Common myeloid progenitor, CD34-positive (primary cell): ENCODE measurements at regions not wholly inside any gene's neighbourhood (a gene's known extent, or its start where the extent isn't known, plus 50 kb on each side); places are given as distances from the start of the nearest gene placed in this dataset.

Experiments used
- CTCF ChIA-PET: fragments of 350-600 bp; sonication (Branson Sonifier 250); formaldehyde crosslinking; loops from one replicate; lab custom pipeline; 2021; ENCODE audit warnings: antibody characterized with exemption; lab: Charles Lee
- POLR2A ChIA-PET: fragments of 350-600 bp; sonication (Branson Sonifier 250); formaldehyde crosslinking; loops from one replicate; lab custom pipeline; 2021; ENCODE audit warnings: antibody characterized with exemption; lab: Charles Lee
- DNase-seq, 3 donors: peaks; one replicate each; pipeline versions ENCODE4 v3.0.0 to v3.0.0-alpha.2; 2013
- H3K27ac ChIP-seq, 2 experiments: 1 replicate in 1 of 2; 2 replicates in 1 of 2; pipeline ENCODE4 v1.7.0; 2013; ENCODE audit warnings: inconsistent platforms in 2 of 2, low read length in 2 of 2, mild to moderate bottlenecking in 2 of 2, low read depth in 1 of 2, moderate library complexity in 1 of 2; ENCODE audit not compliant: severe bottlenecking in 2 of 2, insufficient read depth in 1 of 2, poor library complexity in 1 of 2
- H3K27me3 ChIP-seq, 5 experiments: replicated peaks in 2 of 5; 1 replicate in 3 of 5; 2 replicates in 2 of 5; pipeline versions ENCODE4 v1.6.1 to v1.7.0; 2013; ENCODE audit warnings: low read length in 4 of 5, mild to moderate bottlenecking in 2 of 5, moderate library complexity in 2 of 5, inconsistent platforms in 1 of 5; ENCODE audit not compliant: insufficient read depth in 5 of 5, control insufficient read depth in 4 of 5
- H3K36me3 ChIP-seq, 4 experiments: 1 replicate in 2 of 4; 2 replicates in 2 of 4; pipeline versions ENCODE4 v1.6.1 to v1.7.0; 2013; ENCODE audit warnings: low read length in 3 of 4, control low read depth in 1 of 4, mild to moderate bottlenecking in 1 of 4; ENCODE audit not compliant: control insufficient read depth in 4 of 4, insufficient read depth in 4 of 4
- H3K4me1 ChIP-seq, 4 experiments: 1 replicate in 3 of 4; 2 replicates in 1 of 4; pipeline versions ENCODE4 v1.6.1 to v1.7.1; 2013; ENCODE audit warnings: low read length in 3 of 4, mild to moderate bottlenecking in 3 of 4, control low read depth in 1 of 4, inconsistent platforms in 1 of 4, moderate library complexity in 1 of 4; ENCODE audit not compliant: control insufficient read depth in 4 of 4, insufficient read depth in 4 of 4; ENCODE audit errors: control extremely low read depth in 1 of 4
- H3K4me3 ChIP-seq, 7 experiments: 1 replicate in 4 of 7; 2 replicates in 3 of 7; pipeline versions ENCODE4 v1.5.1 to v1.7.0; 2013; ENCODE audit warnings: mild to moderate bottlenecking in 7 of 7, low read length in 6 of 7, moderate library complexity in 6 of 7, inconsistent platforms in 2 of 7, low read depth in 2 of 7, control low read depth in 1 of 7; ENCODE audit not compliant: insufficient read depth in 4 of 7, control insufficient read depth in 1 of 7; ENCODE audit errors: extremely low read depth in 1 of 7
- H3K9me3 ChIP-seq, 5 experiments: 1 replicate in 4 of 5; 2 replicates in 1 of 5; pipeline versions ENCODE4 v1.6.1 to v1.7.1; 2013; ENCODE audit warnings: low read length in 4 of 5, mild to moderate bottlenecking in 2 of 5, inconsistent platforms in 1 of 5, low read depth in 1 of 5, moderate library complexity in 1 of 5; ENCODE audit not compliant: control insufficient read depth in 4 of 5, insufficient read depth in 2 of 5; ENCODE audit errors: control extremely low read depth in 1 of 5
- WGBS: methylation state at CpG from one replicate; pipeline ENCODE4 v1.1.5; 2013; ENCODE audit not compliant: insufficient coverage; 5-methylcytosine and 5-hydroxymethylcytosine counted together

- no peak overlapping the region for H3K27ac ChIP-seq
- CTCF ChIA-PET = no interaction called here
- H3K27me3 ChIP-seq = peaks cover 0 to 17% (median 0%) of the 10 kb centered on the region in 5 experiments
- peaks cover 0 to 13% (median 6%) of the 10 kb centered on the region in 4 experiments for H3K4me1 ChIP-seq
- no peaks in the 10 kb centered on the region for H3K9me3 ChIP-seq
- no peak overlapping the region for H3K4me3 ChIP-seq
- H3K36me3 ChIP-seq = no peaks in the 10 kb centered on the region
- POLR2A ChIA-PET = no interaction called here
- DNase-seq = no peak
- WGBS = 89% methylated on average over 20 of the region's 29 CpGs
These were observed 67.4 kb upstream of the ADGRA1 start for GRCh38 chr10:133020193-133020817.

- 98% methylated on average over 14 of the region's 14 CpGs for WGBS
- no peak for DNase-seq
- Histone ChIP-seq H3K27ac (no peak overlapping the region), H3K4me3 (no peak overlapping the region), H3K9me3 (no peaks in the 10 kb centered on the region), H3K27me3 (peaks cover 0 to 11% (median 0%) of the 10 kb centered on the region in 5 experiments), H3K36me3 (no peaks in the 10 kb centered on the region), H3K4me1 (peaks cover 0 to 13% (median 6%) of the 10 kb centered on the region in 4 experiments)
- CTCF ChIA-PET = no interaction called here
- POLR2A ChIA-PET = no interaction called here
These were observed 68.1 kb upstream of the ADGRA1 start for GRCh38 chr10:133019651-133020050.

- Histone ChIP-seq H3K27ac (no peak overlapping the region), H3K4me3 (no peak overlapping the region), H3K4me1 (peaks cover 0 to 13% (median 6%) of the 10 kb centered on the region in 4 experiments), H3K36me3 (no peaks in the 10 kb centered on the region), H3K27me3 (peaks cover 0 to 8% (median 0%) of the 10 kb centered on the region in 5 experiments), H3K9me3 (no peaks in the 10 kb centered on the region)
- POLR2A ChIA-PET = no interaction called here
- no peak for DNase-seq
- WGBS = 96% methylated on average over 15 of the region's 17 CpGs
- CTCF ChIA-PET = no interaction called here
These were observed 68.5 kb upstream of the ADGRA1 start for GRCh38 chr10:133019191-133019590.

GRCh38 chr10:133018491-133018890 is 69.2 kb upstream of the ADGRA1 start:
- Histone ChIP-seq H3K36me3 (no peaks in the 10 kb centered on the region), H3K4me3 (no peak overlapping the region), H3K9me3 (no peaks in the 10 kb centered on the region), H3K27ac (no peak overlapping the region), H3K27me3 (peaks cover 0 to 5% (median 0%) of the 10 kb centered on the region in 5 experiments), H3K4me1 (peaks cover 0 to 18% (median 10%) of the 10 kb centered on the region in 4 experiments)
- no peak for DNase-seq
- ChIA-PET CTCF (no interaction called here), POLR2A (no interaction called here)
- WGBS = 95% methylated on average over 24 of the region's 24 CpGs

GRCh38 chr10:133017203-133017601 is 70.5 kb upstream of the ADGRA1 start:
- Histone ChIP-seq H3K36me3 (no peaks in the 10 kb centered on the region), H3K27me3 (peaks cover 0 to 4% (median 0%) of the 10 kb centered on the region in 5 experiments), H3K4me3 (no peak overlapping the region), H3K4me1 (peaks cover 0 to 10% (median 9%) of the 10 kb centered on the region in 4 experiments), H3K9me3 (no peaks in the 10 kb centered on the region), H3K27ac (no peak overlapping the region)
- POLR2A ChIA-PET = no interaction called here
- CTCF ChIA-PET = no interaction called here
- no peak for DNase-seq
- WGBS = 97% methylated on average over 16 of the region's 27 CpGs

- CTCF ChIA-PET = no interaction called here
- DNase-seq = no peak
- 94% methylated on average over 28 of the region's 45 CpGs for WGBS
- Histone ChIP-seq H3K27ac (no peak overlapping the region), H3K9me3 (no peaks in the 10 kb centered on the region), H3K4me1 (peaks cover 0 to 9% (median 5%) of the 10 kb centered on the region in 4 experiments), H3K4me3 (no peak overlapping the region), H3K36me3 (no peaks in the 10 kb centered on the region), H3K27me3 (peaks cover 0 to 4% (median 0%) of the 10 kb centered on the region in 5 experiments)
- POLR2A ChIA-PET = no interaction called here
These were observed 71.1 kb upstream of the ADGRA1 start for GRCh38 chr10:133016493-133017202.

- WGBS = 99% methylated on average over 26 of the region's 34 CpGs
- H3K36me3 ChIP-seq = no peaks in the 10 kb centered on the region
- H3K27ac ChIP-seq = no peak overlapping the region
- ChIA-PET POLR2A (no interaction called here), CTCF (no interaction called here)
- DNase-seq = no peak
- H3K4me1 ChIP-seq = peaks cover 0 to 9% (median 5%) of the 10 kb centered on the region in 4 experiments
- H3K4me3 ChIP-seq = no peak overlapping the region
- H3K9me3 ChIP-seq = no peaks in the 10 kb centered on the region
- H3K27me3 ChIP-seq = peaks cover 0 to 4% (median 0%) of the 10 kb centered on the region in 5 experiments
These were observed 71.8 kb upstream of the ADGRA1 start for GRCh38 chr10:133015816-133016462.
